T47D (cell line): ENCODE measurements at regions not wholly inside any gene's neighbourhood (a gene's known extent, or its start where the extent isn't known, plus 50 kb on each side); places are given as distances from the start of the nearest gene placed in this dataset.
"Not testable (repeated sequence)": the region's sequence is repeated elsewhere in the genome, so short reads cannot be mapped to it uniquely, and the experiment has no call there.

ENCODE experiments used
- DNase-seq, 2 experiments: peaks; one replicate each; pipeline versions ENCODE4 v3.0.0 to v3.0.0-alpha.2; 2011 to 2012; ENCODE audit warnings: low read depth in 1 of 2, low spot score in 1 of 2
- JUND ChIP-seq: IDR thresholded peaks from 2 replicates; pipeline ENCODE4 v1.6.1; 2012; ENCODE audit warnings: low read depth
- in situ Hi-C: cut with HindIII; loops from 2 replicates; pipeline ENCODE4 v1.10.0; 2016; ENCODE audit warnings: low sequenced_read_pairs, low pct_unique_long_range_greater_than_20kb

DNA sequence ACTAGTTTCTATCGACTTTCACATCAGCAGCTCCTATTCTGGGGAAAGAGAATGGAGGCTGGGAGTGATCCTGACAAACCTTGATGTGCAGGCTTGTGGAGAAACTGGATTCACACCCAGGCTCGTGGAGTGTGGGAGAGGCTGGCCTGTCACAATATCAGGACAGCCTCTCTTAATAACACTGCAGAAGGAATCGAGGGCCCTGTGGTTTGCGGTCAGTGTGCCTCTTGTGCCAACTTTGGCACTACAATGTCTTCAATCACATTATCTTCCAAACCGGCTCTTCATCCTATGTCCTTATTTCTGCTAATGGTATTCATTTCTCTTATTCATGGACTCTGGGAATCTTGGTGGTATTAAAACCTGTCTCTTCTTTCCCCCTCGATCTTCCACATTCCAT lies 92.7 kb downstream of the PRL start:
- TF ChIP-seq JUND = no peak
- DNase-seq = no peak
- in situ Hi-C loops = no loop called here

DNA sequence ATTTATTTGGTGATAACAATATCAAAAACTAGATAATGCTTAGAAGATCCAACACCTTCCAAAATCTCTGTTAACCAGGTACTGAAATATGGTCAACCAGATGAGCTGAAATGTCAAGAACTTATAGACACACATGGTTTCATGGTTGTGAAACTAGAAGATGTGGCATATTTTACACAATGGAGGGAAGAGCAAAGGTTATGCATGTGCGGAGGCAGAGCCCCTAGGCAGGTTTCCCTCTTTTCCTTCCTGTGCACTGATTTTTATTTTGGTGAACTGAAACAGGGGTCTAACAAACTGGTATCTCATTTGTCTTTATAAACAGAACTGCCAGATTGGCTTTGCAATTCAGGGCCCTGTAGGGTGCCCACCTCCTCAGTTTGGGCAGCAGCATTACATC lies 91.6 kb downstream of the PRL start:
- no peak for TF ChIP-seq JUND
- no peak for DNase-seq
- in situ Hi-C loops = no loop called here

DNA sequence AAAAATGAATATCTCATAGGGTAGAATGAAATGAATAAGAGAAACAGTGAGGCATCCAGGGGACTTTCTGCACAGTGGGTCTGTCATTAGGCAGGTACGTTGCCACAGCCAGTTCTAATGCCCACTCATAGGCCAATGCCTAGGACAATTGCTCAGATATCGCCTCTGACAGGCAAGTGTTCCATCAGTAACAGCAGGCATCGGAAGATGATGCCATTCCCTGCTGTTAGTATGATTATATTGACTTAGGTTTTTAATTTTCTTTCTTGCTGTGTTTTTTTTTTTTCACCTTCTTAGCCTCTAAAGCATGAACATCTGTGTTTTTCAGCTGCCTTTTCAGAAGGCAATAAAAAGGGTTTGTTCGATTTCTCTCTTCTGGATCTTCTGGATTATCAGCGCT lies 90.7 kb downstream of the PRL start:
- TF ChIP-seq JUND = no peak
- DNase-seq = no peak

DNA sequence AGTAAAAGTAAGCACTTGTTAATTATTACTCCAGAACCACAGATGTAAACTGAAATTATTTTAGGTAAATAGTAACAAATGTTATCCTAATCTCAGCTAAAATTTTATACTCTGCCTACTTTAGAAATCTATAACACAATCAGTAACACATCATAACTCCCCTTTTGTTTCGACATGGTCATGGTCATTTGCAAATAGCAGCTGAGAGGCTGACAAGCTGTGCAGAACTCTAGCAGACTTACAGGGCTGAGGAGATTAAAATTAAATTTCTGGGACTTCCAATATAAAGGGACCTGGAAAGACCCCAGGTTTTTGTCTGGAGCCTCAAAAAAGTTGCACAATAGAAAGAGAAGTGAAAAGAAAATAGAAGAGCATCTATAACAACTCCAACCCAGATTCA lies 88.8 kb downstream of the PRL start:
- TF ChIP-seq JUND = no peak

More for the DNA sequence above, 90.7 kb downstream of the PRL start:
- in situ Hi-C loops = no loop called here

DNA sequence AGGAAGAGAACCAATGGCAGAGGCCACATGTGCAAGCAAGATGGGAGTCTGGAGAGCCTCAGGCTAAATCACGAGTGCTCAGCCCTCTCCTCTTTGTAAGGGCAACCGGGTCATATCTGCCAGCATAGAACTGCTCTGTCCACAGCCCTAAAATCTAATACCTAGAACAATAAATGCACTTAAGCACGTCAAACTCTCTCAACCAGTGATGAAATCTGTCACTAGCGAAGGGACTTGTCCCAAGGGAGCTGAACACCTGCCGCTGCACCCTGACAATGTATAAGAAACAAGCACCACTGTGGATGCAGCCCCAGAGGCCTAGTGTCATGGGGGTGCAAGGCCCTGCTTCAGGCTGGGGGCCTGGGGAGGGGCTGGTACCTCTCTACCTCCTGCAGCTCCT lies 82.5 kb downstream of the PRL start:
- DNase-seq = no peak
- no peak for TF ChIP-seq JUND
- in situ Hi-C loops = no loop called here

More for the DNA sequence above, 88.8 kb downstream of the PRL start:
- in situ Hi-C loops = no loop called here
- DNase-seq = no peak

DNA sequence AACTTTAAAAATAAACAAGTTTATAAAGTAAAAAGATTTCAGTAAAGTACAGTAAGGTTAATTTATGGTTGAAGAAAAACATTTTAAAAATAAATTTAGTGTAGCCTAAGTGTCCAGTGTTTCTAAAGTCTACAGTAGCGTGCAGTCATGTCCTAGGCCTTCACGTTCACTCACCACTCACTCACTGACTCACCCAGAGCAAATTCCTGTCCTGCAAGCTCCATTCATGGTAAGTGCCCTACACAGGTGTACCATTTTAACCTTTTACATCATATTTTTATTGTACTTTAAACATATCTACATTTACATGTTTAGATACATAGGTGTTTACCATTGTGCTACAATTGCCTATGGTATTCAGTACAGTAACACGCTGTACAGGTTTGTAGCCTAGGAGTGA lies 81.4 kb downstream of the PRL start:
- DNase-seq, in situ Hi-C loops: not testable (repeated sequence)

DNA sequence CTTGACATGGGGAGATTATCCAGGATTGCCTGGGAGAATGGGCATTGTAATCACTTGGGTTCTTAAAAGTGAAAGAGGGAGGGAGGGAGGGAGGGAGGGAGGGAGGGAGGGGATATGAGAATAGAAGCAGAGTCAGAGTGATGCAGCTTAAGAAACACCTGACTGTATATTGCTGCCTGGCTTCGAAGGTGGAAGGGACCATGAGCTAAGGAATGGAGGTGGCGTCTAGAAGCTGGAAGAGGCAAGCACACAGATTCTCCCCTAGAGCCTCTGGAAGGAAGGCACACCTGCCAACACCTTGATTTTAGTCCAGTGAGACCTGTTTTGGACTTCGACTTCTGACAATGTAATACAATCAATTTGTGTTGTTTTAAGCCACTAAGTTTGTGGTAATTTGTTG lies 78.4 kb downstream of the PRL start:
- DNase-seq = no peak
- in situ Hi-C loops = no loop called here
- TF ChIP-seq JUND = no peak

DNA sequence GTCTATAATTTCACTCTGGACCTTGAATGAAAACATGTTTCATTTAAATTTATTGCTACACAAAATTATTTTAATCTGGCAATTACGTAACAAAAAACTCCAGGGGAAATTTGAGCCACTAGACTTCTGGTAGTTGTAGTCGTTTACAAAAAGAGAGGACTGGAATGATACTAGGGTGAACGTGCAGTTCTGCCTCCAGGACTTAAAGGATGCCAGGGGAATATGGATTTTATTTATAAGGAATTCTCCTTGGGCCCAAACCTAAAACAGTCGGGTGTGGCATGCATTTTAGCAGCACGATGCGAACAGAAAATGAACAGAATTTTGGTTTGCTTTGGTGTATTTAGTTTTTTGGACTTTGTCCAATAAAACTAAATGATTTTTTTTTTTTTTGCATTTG lies 76.9 kb downstream of the PRL start:
- DNase-seq = no peak
- in situ Hi-C loops = no loop called here

DNA sequence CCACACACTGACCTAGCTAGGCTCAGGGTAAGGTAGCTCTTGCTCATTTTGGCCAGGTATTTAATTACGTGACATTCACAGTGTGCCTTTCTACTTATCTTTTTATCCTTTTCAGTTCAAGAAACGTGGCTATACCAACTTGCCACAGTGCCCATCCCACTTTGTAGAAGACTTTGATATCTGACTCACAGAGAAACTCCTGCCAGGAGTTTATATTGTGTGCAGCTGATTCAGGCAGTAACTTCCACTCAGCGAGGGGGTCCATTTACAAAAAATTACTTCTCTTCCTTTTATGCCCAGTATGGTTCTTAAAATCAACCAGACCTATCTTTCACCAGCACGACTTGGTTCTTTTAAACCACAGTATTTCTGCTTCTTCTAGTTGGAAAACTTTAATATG lies 75.6 kb downstream of the PRL start:
- TF ChIP-seq JUND = no peak
- DNase-seq = no peak
- in situ Hi-C loops = no loop called here

More for the DNA sequence above, 76.9 kb downstream of the PRL start:
- TF ChIP-seq JUND = no peak

DNA sequence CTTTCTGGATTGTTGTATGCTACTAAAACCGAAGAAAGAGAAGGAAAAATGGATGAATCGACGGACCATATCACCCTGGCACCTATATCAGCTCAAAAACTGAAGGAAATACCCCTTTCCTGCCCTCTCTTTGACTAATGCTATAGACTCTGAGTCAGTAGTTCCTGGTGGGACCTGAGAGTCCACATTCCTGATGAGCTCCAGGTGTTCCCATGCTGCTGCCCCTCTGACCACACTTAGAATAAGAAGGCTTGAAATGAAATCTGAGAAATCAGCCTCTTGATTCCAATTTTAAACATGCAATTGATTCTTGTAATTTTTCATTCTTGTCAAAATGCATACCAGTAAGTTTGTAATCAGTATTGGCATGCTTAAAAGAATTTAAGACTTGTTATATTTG lies 75.2 kb downstream of the PRL start:
- in situ Hi-C loops = no loop called here
- TF ChIP-seq JUND = no peak
- DNase-seq = peak in 1 of 2 experiments; percentile 28

DNA sequence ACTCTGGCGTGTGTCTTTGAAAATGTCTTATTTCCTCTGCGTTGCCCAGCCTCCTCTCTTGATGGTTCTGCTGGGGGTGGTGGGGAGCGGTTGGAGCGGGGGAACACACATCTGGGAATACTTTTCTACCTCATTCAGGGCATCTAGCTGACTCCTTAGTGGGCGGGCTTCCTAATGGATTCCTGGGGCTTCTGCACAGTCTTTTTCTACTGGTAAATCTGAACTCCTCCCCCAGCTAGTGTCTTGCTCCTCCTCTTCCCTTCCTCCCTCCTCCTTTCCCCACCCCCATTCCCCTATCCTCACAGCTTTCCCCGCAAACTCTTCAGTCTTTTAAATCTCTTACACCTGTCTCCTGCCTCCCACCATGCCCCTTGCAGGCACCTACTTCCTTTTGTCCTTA lies 74.4 kb downstream of the PRL start:
- in situ Hi-C loops = no loop called here
- no peak for TF ChIP-seq JUND
- DNase-seq = no peak

DNA sequence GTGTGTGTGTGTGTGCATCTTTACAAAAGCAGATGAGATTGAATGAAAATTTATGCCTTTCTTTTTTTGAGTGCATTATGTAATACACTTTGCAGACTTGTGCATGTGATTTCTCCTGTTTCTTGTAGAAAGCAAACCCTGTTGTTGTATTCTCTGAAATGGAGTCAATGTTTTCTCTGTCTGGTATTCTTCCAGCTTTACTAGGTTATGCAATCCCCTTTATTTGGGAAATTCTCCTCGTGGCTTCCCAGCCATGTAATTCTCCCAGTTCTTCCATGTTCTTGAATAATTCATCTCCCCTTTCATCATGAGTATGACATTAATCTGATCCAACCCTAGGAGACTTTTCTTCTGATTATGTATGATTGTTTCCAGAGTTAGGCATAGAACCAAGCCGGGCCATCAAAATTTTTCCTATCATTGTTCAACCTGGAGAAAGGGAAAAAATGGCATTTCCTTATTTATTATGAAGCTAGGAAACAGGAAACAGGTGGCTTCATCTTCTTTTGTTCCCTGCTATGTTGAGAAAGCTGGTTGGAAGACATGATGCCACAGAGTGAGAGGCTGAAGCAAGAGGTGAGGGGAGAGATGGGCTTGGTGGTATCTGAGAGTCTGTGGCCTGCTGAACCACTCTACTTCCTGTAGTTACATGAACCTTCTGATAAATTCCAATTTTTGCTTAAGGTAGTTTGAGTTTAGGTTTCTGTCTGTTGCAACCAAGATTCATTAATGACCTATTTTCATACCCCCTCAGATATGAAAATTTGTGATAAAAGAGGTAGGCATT lies 68.8 kb downstream of the PRL start:
- DNase-seq = no peak
- no peak for TF ChIP-seq JUND
- in situ Hi-C loops = no loop called here

DNA sequence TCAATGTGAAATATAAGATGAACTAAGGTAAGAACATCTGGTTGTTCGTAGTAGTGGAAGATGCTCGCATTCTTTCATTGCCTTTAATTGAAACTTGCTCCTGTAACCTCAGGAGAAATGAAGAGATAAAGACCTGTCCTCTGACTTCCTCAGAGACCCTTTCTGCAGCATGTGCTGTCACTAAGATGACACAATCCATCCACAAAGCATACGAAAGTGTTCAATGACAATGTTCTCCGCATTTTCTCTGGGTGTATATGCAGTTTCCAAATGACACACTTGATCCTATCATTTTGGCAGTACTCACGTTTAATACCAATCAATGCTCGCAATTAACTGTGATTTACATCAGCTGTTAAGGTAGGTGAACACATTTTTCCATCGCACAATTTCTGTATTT lies 65.8 kb downstream of the PRL start:
- in situ Hi-C loops = no loop called here
- no peak for TF ChIP-seq JUND
- DNase-seq = no peak

DNA sequence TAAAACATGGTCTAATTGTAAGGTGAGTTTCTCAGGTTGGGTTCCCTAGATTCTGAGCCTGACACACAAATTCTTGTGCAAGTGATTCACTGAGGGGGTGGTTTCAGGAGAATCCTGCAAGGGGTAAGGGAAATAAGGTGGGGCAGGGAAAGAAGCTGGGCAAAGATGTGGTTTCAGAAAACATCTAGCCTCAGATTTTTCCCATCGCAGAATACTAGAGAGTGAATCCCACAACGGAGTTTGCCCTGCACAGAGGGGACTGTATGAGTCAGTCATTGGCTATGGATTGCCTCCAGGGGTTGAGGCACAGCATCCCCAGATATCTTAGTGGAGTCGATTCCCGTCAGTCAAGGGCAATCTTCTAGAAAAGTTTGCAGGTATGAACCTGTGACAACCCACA lies 65.2 kb downstream of the PRL start:
- TF ChIP-seq JUND = no peak
- in situ Hi-C loops = no loop called here
- no peak for DNase-seq
